Caco-2 (cell line): ENCODE measurements at regions not wholly inside any gene's neighbourhood (a gene's known extent, or its start where the extent isn't known, plus 50 kb on each side); places are given as distances from the start of the nearest gene placed in this dataset.
"Not testable (repeated sequence)": the region's sequence is repeated elsewhere in the genome, so short reads cannot be mapped to it uniquely, and the experiment has no call there.

Experiments used
- BruUV-seq: library from RNA; stranded (reverse); fragments of 400-500 nt; replicated peaks from 2 replicates; lab custom pipeline; 2021; lab: Mats Ljungman, UMichigan
- CTCF ChIA-PET: fragments of 300-600 bp; sonication (Branson Sonifier 250); formaldehyde crosslinking; loops from one replicate; lab custom pipeline; 2022; ENCODE audit warnings: antibody characterized with exemption; lab: Charles Lee
- POLR2A ChIA-PET: fragments of 300-600 bp; sonication (Branson Sonifier 250); formaldehyde crosslinking; loops from one replicate; lab custom pipeline; 2022; ENCODE audit warnings: antibody characterized with exemption; lab: Charles Lee
- DNase-seq, 2 experiments: peaks; one replicate each; pipeline versions ENCODE4 v3.0.0 to v3.0.0-alpha.2; 2020 to 2022
- H3K27me3 ChIP-seq: replicated peaks from 2 replicates; pipeline ENCODE4 v1.6.0; 2011; ENCODE audit warnings: low read length; ENCODE audit not compliant: control insufficient read depth, insufficient read depth
- H3K36me3 ChIP-seq: 2 replicates; pipeline ENCODE4 v1.5.1; 2011; ENCODE audit warnings: low read length; ENCODE audit not compliant: control insufficient read depth, insufficient read depth
- H3K4me1 ChIP-seq: fragments of 250-450 bp; sonication (Bioruptor Pico); 2 replicates; pipeline ENCODE4 v1.5.1; 2020; ENCODE audit warnings: mild to moderate bottlenecking
- H3K4me3 ChIP-seq: 2 replicates; pipeline ENCODE4 v1.5.1; 2011; ENCODE audit warnings: low read depth, mild to moderate bottlenecking, control low read depth, low read length
- H3K9me3 ChIP-seq: fragments of 250-450 bp; sonication (Bioruptor Pico); 2 replicates; pipeline ENCODE4 v1.5.1; 2020; ENCODE audit warnings: mild to moderate bottlenecking, moderate library complexity
- H3K27ac Mint-ChIP-seq: one replicate; pipeline ENCODE4 v1.8.0; 2022; ENCODE audit warnings: mixed read lengths; ENCODE audit not compliant: unreplicated experiment
- H3K27me3 Mint-ChIP-seq: one replicate; pipeline ENCODE4 v1.8.0; 2022; ENCODE audit warnings: mixed read lengths; ENCODE audit not compliant: insufficient read depth, unreplicated experiment
- H3K36me3 Mint-ChIP-seq: one replicate; pipeline ENCODE4 v1.8.0; 2022; ENCODE audit warnings: mild to moderate bottlenecking, mixed read lengths; ENCODE audit not compliant: insufficient read depth, unreplicated experiment
- H3K4me1 Mint-ChIP-seq: one replicate; pipeline ENCODE4 v1.8.0; 2022; ENCODE audit warnings: low read depth, mixed read lengths; ENCODE audit not compliant: unreplicated experiment
- H3K4me3 Mint-ChIP-seq: one replicate; pipeline ENCODE4 v1.8.0; 2022; ENCODE audit warnings: mild to moderate bottlenecking, moderate library complexity, mixed read lengths; ENCODE audit not compliant: unreplicated experiment
- H3K9me3 Mint-ChIP-seq: one replicate; pipeline ENCODE4 v1.8.0; 2022; ENCODE audit warnings: mixed read lengths; ENCODE audit not compliant: unreplicated experiment
- intact Hi-C: fragments of 100-400 bp; cut with micrococcal nuclease; formaldehyde crosslinking; loops from one replicate; pipeline ENCODE4 v1.10.0; 2022; ENCODE audit not compliant: unreplicated experiment
- TF ChIP-seq, protein P1 (sequence below), 2 experiments: fragments of 200-600 bp in 1 of 2; IDR thresholded peaks; 1 replicate in 1 of 2; 2 replicates in 1 of 2; pipeline versions ENCODE4 v1.5.1 to v1.8.0; 2011 to 2022; ENCODE audit warnings: antibody characterized with exemption in 1 of 2, control low read depth in 1 of 2, inconsistent platforms in 1 of 2, low read depth in 1 of 2, low read length in 1 of 2, mild to moderate bottlenecking in 1 of 2, moderate library complexity in 1 of 2; ENCODE audit not compliant: insufficient read depth in 1 of 2, severe bottlenecking in 1 of 2, unreplicated experiment in 1 of 2

DNA sequence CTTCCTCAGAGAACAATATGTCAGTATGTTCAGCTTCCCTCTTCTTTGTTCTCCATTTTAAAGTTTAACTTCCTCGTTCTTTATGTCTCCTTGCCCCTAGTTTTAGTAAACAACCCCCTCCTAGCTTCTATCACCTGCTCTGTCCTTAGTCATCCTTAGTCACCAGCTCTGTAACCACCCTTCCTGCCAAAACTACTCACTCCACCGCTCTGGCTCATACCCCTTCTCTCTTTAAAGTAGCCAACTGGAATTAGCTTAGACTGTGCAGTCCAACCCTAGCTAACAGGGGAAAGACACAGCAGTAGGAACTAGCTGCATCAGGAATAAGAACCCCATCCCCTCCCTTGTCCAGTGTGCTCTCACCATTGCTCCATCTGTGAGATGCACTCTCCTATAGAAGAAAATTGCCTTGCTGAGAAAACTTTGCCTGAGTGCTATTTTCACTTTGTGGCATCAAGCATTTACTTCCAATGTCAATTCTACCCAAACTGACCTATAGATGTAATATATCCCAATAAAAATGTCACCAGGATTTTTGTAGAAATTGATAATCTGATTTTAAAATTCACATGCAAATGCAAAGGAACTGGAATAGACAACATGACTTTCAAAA lies 603.2 kb downstream of the C12orf50 start:
- Mint-ChIP-seq H3K9me3 (peaks cover 34% of the 10 kb centered on the region), H3K27ac (no peak overlapping the region)

DNA sequence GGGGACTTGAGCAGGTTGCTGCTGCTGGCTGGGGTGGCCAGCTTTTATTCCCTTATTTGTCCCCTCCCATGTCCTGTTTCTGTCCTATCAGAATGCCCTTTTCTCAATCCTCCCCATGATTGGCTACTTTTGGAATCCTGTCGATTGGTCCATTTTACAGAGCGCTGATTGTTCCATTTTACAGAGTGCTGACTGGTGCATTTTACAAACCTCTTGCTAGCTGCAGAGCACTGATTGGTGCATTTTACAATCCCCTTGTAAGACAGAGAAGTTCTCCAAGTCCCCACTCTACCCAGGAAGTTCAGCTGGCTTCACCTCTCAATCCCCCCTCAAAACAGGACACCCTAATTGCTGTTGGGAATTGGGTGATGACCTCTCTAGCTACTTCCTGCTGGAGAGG lies 608.0 kb downstream of the C12orf50 start:
- POLR2A ChIA-PET, intact Hi-C loops: not testable (repeated sequence)

More for the DNA sequence above, 603.2 kb downstream of the C12orf50 start:
- ChIA-PET CTCF (no interaction called here), POLR2A (no interaction called here)
- Histone ChIP-seq H3K27me3 (no peaks in the 10 kb centered on the region), H3K36me3 (no peaks in the 10 kb centered on the region), H3K4me1 (no peaks in the 10 kb centered on the region), H3K9me3 (peaks cover 14% of the 10 kb centered on the region), H3K4me3 (no peak overlapping the region)
- Mint-ChIP-seq H3K27me3 (no peaks in the 10 kb centered on the region), H3K4me3 (no peak overlapping the region), H3K4me1 (no peaks in the 10 kb centered on the region), H3K36me3 (no peaks in the 10 kb centered on the region)
- no peak for DNase-seq
- intact Hi-C loops = no loop called here
- TF ChIP-seq, protein P1, sequence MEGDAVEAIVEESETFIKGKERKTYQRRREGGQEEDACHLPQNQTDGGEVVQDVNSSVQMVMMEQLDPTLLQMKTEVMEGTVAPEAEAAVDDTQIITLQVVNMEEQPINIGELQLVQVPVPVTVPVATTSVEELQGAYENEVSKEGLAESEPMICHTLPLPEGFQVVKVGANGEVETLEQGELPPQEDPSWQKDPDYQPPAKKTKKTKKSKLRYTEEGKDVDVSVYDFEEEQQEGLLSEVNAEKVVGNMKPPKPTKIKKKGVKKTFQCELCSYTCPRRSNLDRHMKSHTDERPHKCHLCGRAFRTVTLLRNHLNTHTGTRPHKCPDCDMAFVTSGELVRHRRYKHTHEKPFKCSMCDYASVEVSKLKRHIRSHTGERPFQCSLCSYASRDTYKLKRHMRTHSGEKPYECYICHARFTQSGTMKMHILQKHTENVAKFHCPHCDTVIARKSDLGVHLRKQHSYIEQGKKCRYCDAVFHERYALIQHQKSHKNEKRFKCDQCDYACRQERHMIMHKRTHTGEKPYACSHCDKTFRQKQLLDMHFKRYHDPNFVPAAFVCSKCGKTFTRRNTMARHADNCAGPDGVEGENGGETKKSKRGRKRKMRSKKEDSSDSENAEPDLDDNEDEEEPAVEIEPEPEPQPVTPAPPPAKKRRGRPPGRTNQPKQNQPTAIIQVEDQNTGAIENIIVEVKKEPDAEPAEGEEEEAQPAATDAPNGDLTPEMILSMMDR (IDR thresholded peaks at IDR 0.05; ENCODE audit: insufficient read depth in 1 of 2, low read depth in 1 of 2, low read length in 1 of 2, severe bottlenecking in 1 of 2, unreplicated experiment in 1 of 2) = no peak
- no TSS peak for BruUV-seq

GRCh38 chr12:87413784-87414183 lies 615.4 kb downstream of the C12orf50 start:
- H3K9me3 Mint-ChIP-seq = peaks cover 51% of the 10 kb centered on the region
- CTCF ChIA-PET = no interaction called here
- H3K4me3 Mint-ChIP-seq = no peak overlapping the region
- no peaks in the 10 kb centered on the region for H3K36me3 Mint-ChIP-seq
- peaks cover 3% of the 10 kb centered on the region for H3K9me3 ChIP-seq
- no peaks in the 10 kb centered on the region for H3K36me3 ChIP-seq
- H3K27me3 ChIP-seq = no peaks in the 10 kb centered on the region
- H3K27ac Mint-ChIP-seq = no peak overlapping the region
- peaks cover 8% of the 10 kb centered on the region for H3K4me1 Mint-ChIP-seq
- no TSS peak for BruUV-seq
- intact Hi-C loops = no loop called here
- no peak for DNase-seq
- POLR2A ChIA-PET = no interaction called here
- TF ChIP-seq, protein P1 (IDR thresholded peaks at IDR 0.05; ENCODE audit: insufficient read depth in 1 of 2, low read depth in 1 of 2, low read length in 1 of 2, severe bottlenecking in 1 of 2, unreplicated experiment in 1 of 2) = no peak
- H3K27me3 Mint-ChIP-seq = no peaks in the 10 kb centered on the region
- H3K4me3 ChIP-seq = no peak overlapping the region
- no peaks in the 10 kb centered on the region for H3K4me1 ChIP-seq

More for the DNA sequence above, 608.0 kb downstream of the C12orf50 start:
- H3K9me3 Mint-ChIP-seq = peaks cover 33% of the 10 kb centered on the region
- H3K27me3 ChIP-seq, BruUV-seq, H3K4me3 ChIP-seq, H3K27me3 Mint-ChIP-seq, CTCF ChIA-PET, H3K36me3 Mint-ChIP-seq, H3K36me3 ChIP-seq, H3K27ac Mint-ChIP-seq, H3K4me1 ChIP-seq, DNase-seq, H3K4me3 Mint-ChIP-seq, H3K4me1 Mint-ChIP-seq, H3K9me3 ChIP-seq: not testable (repeated sequence)
